Sigmoid colon (tissue), 3 donors: ENCODE measurements at regions not wholly inside any gene's neighbourhood (a gene's known extent, or its start where the extent isn't known, plus 50 kb on each side); places are given as distances from the start of the nearest gene placed in this dataset.

Experiments used
- CTCF ChIP-seq, 4 experiments: fragments of 450-650 bp in 3 of 4; fragments of 200-600 bp in 1 of 4; IDR thresholded peaks; one replicate each; pipeline ENCODE4 v1.5.1; 2016 to 2019; ENCODE audit warnings: antibody characterized with exemption in 4 of 4, mild to moderate bottlenecking in 3 of 4, moderate library complexity in 2 of 4
- POLR2A ChIP-seq, 2 donors: fragments of 450-650 bp; IDR thresholded peaks; one replicate each; pipeline ENCODE4 v1.6.1; 2016; ENCODE audit warnings: antibody characterized with exemption in 2 of 2, mild to moderate bottlenecking in 2 of 2, moderate library complexity in 2 of 2

GRCh38 chr6:105664931-105665330 is 262.0 kb upstream of the PREP start:
- no peak for TF ChIP-seq CTCF (IDR thresholded peaks at IDR 0.05)
- no peak for TF ChIP-seq POLR2A (IDR thresholded peaks at IDR 0.05)
